H1 (cell line): ENCODE measurements at regions not wholly inside any gene's neighbourhood (a gene's known extent, or its start where the extent isn't known, plus 50 kb on each side); places are given as distances from the start of the nearest gene placed in this dataset.

Experiments
- CTCF ChIA-PET: fragments of 300-600 bp; sonication (Branson Sonifier 250); formaldehyde crosslinking; loops from one replicate; lab custom pipeline; 2021; ENCODE audit not compliant: partially characterized antibody; lab: Charles Lee
- POLR2A ChIA-PET: fragments of 300-600 bp; sonication (Branson Sonifier 250); formaldehyde crosslinking; loops from one replicate; lab custom pipeline; 2021; ENCODE audit warnings: inconsistent platforms; ENCODE audit not compliant: partially characterized antibody; lab: Charles Lee
- DNase-seq, 2 experiments: peaks; one replicate each; pipeline versions ENCODE4 v3.0.0 to v3.0.0-alpha.2; 2010 to 2022; ENCODE audit warnings: low spot score in 2 of 2, low read depth in 1 of 2, mixed read lengths in 1 of 2
- FAIRE-seq: peaks from 2 replicates; lab custom pipeline; 2011; peaks lifted over from hg19 to GRCh38; lab: Jason Lieb, UNC
- H2AFZ ChIP-seq: 2 replicates; pipeline ENCODE4 v1.8.1; 2012; ENCODE audit warnings: low read length, inconsistent platforms
- H2AK5ac ChIP-seq: 2 replicates; pipeline ENCODE4 v1.6.1; 2013; ENCODE audit warnings: low read depth, low read length
- H2BK120ac ChIP-seq: replicated peaks from 2 replicates; pipeline ENCODE3; 2013; ENCODE audit warnings: low read depth, low read length, inconsistent platforms
- H2BK12ac ChIP-seq: 2 replicates; pipeline ENCODE4 v1.6.1; 2013; ENCODE audit warnings: low read depth, low read length
- H2BK15ac ChIP-seq: 2 replicates; pipeline ENCODE4 v1.6.1; 2013; ENCODE audit warnings: low read length
- H2BK20ac ChIP-seq: 2 replicates; pipeline ENCODE4 v1.6.1; 2013; ENCODE audit warnings: low read length
- H2BK5ac ChIP-seq: 2 replicates; pipeline ENCODE4 v1.6.1; 2013; ENCODE audit warnings: low read depth, low read length
- H3K14ac ChIP-seq: 2 replicates; pipeline ENCODE4 v1.6.1; 2013; ENCODE audit warnings: inconsistent platforms; ENCODE audit not compliant: insufficient read length
- H3K18ac ChIP-seq: 2 replicates; pipeline ENCODE4 v1.6.1; 2013; ENCODE audit warnings: low read length; ENCODE audit errors: extremely low read depth
- H3K23ac ChIP-seq: 2 replicates; pipeline ENCODE4 v1.6.1; 2013; ENCODE audit warnings: inconsistent platforms; ENCODE audit not compliant: insufficient read length
- H3K23me2 ChIP-seq: 2 replicates; pipeline ENCODE4 v1.6.1; 2013; ENCODE audit warnings: low read depth, low read length
- H3K27ac ChIP-seq: 2 replicates; pipeline ENCODE4 v1.6.1; 2011; ENCODE audit warnings: low read depth, low read length, inconsistent platforms
- H3K27me3 ChIP-seq, 4 experiments: replicated peaks in 1 of 4; 1 replicate in 1 of 4; 2 replicates in 3 of 4; pipeline versions ENCODE4 v1.6.1 to v1.8.1; 2011 to 2013; ENCODE audit warnings: low read length in 3 of 4, mild to moderate bottlenecking in 3 of 4, inconsistent platforms in 2 of 4, mixed read lengths in 2 of 4, moderate library complexity in 1 of 4; ENCODE audit not compliant: control insufficient read depth in 3 of 4, insufficient read depth in 3 of 4; ENCODE audit errors: extremely low read depth in 1 of 4
- H3K36me3 ChIP-seq, 4 experiments: 2 replicates each; pipeline versions ENCODE4 v1.6.1 to v1.8.1; 2011 to 2013; ENCODE audit warnings: mild to moderate bottlenecking in 4 of 4, low read length in 3 of 4, moderate library complexity in 2 of 4, control low read depth in 1 of 4, inconsistent platforms in 1 of 4; ENCODE audit not compliant: insufficient read depth in 4 of 4, control insufficient read depth in 2 of 4
- H3K4ac ChIP-seq: replicated peaks from 2 replicates; pipeline ENCODE3; 2013; ENCODE audit warnings: low read length, low read depth, mixed read lengths, inconsistent platforms; ENCODE audit not compliant: insufficient read length
- H3K4me1 ChIP-seq, 4 experiments: replicated peaks in 1 of 4; 1 replicate in 1 of 4; 2 replicates in 3 of 4; pipeline versions ENCODE4 v1.6.1 to v1.8.1; 2011 to 2013; ENCODE audit warnings: low read length in 3 of 4, inconsistent platforms in 2 of 4, mixed read lengths in 1 of 4; ENCODE audit not compliant: insufficient read depth in 4 of 4, control insufficient read depth in 3 of 4
- H3K4me2 ChIP-seq, 2 experiments: 2 replicates each; pipeline versions ENCODE4 v1.6.1 to v1.8.1; 2011 to 2013; ENCODE audit warnings: low read depth in 2 of 2, low read length in 2 of 2, control low read depth in 1 of 2, inconsistent platforms in 1 of 2, mild to moderate bottlenecking in 1 of 2; ENCODE audit not compliant: insufficient read depth in 1 of 2
- H3K4me3 ChIP-seq, 4 experiments: fragments of 200-600, 300-600 bp in 1 of 4; sonication (generic), shearing (Covaris generic), sonication (Bioruptor Twin) in 1 of 4; 2 replicates each; pipeline versions ENCODE4 v1.5.1 to v1.8.1; 2011 to 2016; ENCODE audit warnings: low read length in 4 of 4, low read depth in 3 of 4, control low read depth in 2 of 4, inconsistent platforms in 2 of 4, mild to moderate bottlenecking in 2 of 4, mixed read lengths in 1 of 4, moderate library complexity in 1 of 4; ENCODE audit not compliant: insufficient read depth in 2 of 4; ENCODE audit errors: extremely low read depth in 1 of 4
- H3K56ac ChIP-seq: replicated peaks from 2 replicates; pipeline ENCODE3; 2013; ENCODE audit warnings: low read depth, mild to moderate bottlenecking, mixed read lengths, low read length, inconsistent platforms; ENCODE audit not compliant: insufficient read length
- H3K79me1 ChIP-seq: 2 replicates; pipeline ENCODE4 v1.6.1; 2013; ENCODE audit warnings: low read depth, low read length, control low read depth
- H3K79me2 ChIP-seq, 2 experiments: 2 replicates each; pipeline versions ENCODE4 v1.6.1 to v1.8.1; 2012 to 2013; ENCODE audit warnings: low read length in 2 of 2, mild to moderate bottlenecking in 2 of 2, inconsistent platforms in 1 of 2; ENCODE audit not compliant: insufficient read depth in 2 of 2, control insufficient read depth in 1 of 2
- H3K9ac ChIP-seq, 4 experiments: replicated peaks in 1 of 4; 1 replicate in 1 of 4; 2 replicates in 3 of 4; pipeline versions ENCODE4 v1.6.1 to v1.8.1; 2011 to 2013; ENCODE audit warnings: low read depth in 3 of 4, low read length in 3 of 4, control low read depth in 2 of 4, mild to moderate bottlenecking in 2 of 4, moderate library complexity in 2 of 4, inconsistent platforms in 1 of 4; ENCODE audit errors: extremely low read depth in 1 of 4
- H3K9me3 ChIP-seq, 2 experiments: 2 replicates each; pipeline versions ENCODE4 v1.6.1 to v1.8.1; 2012 to 2013; ENCODE audit warnings: mild to moderate bottlenecking in 2 of 2, moderate library complexity in 2 of 2, control low read depth in 1 of 2, inconsistent platforms in 1 of 2, low read depth in 1 of 2, low read length in 1 of 2, mixed read lengths in 1 of 2; ENCODE audit not compliant: insufficient read depth in 2 of 2
- H4K20me1 ChIP-seq, 2 experiments: replicated peaks in 1 of 2; 2 replicates each; pipeline versions ENCODE3 to v1.8.1; 2011 to 2013; ENCODE audit warnings: inconsistent platforms in 2 of 2, low read length in 2 of 2, mild to moderate bottlenecking in 1 of 2; ENCODE audit not compliant: insufficient read depth in 2 of 2, control insufficient read depth in 1 of 2
- H4K5ac ChIP-seq: 2 replicates; pipeline ENCODE4 v1.6.1; 2013; ENCODE audit warnings: low read length, low read depth, mixed read lengths, inconsistent platforms; ENCODE audit not compliant: insufficient read length
- H4K8ac ChIP-seq: 2 replicates; pipeline ENCODE4 v1.8.0; 2013; ENCODE audit warnings: mild to moderate bottlenecking, moderate library complexity, low read length, inconsistent platforms; ENCODE audit not compliant: insufficient read depth; ENCODE audit errors: extremely low read depth
- H4K91ac ChIP-seq: replicated peaks from 2 replicates; pipeline ENCODE3; 2013; ENCODE audit warnings: low read length, mixed read lengths, inconsistent platforms; ENCODE audit not compliant: insufficient read length
- CREB1 ChIP-seq: IDR thresholded peaks from 2 replicates; pipeline ENCODE4 v1.6.1; 2012; ENCODE audit warnings: inconsistent platforms
- E2F6 ChIP-seq: IDR thresholded peaks from 2 replicates; pipeline ENCODE4 v1.6.1; 2012; ENCODE audit warnings: inconsistent platforms
- HDAC6 ChIP-seq: IDR thresholded peaks from one replicate; pipeline ENCODE4 v1.7.1; 2012; ENCODE audit warnings: low read depth, mild to moderate bottlenecking, inconsistent platforms, low read length, moderate library complexity
- KDM1A ChIP-seq: fragments of 200-600, 300-600 bp; sonication (generic); IDR thresholded peaks from 2 replicates; pipeline ENCODE4 v1.7.1; 2016; ENCODE audit warnings: mild to moderate bottlenecking, low read length, borderline replicate concordance
- KDM4A ChIP-seq: IDR thresholded peaks from one replicate; pipeline ENCODE4 v1.7.1; 2012; ENCODE audit warnings: low read depth, mild to moderate bottlenecking, moderate library complexity, low read length, inconsistent platforms; ENCODE audit not compliant: severe bottlenecking
- SIN3A ChIP-seq, 2 experiments: IDR thresholded peaks in 1 of 2; conservative IDR thresholded peaks in 1 of 2; 2 replicates each; pipeline ENCODE4 v1.6.1; 2011 to 2012; ENCODE audit warnings: low read length in 2 of 2, improper control_type of control experiment in 1 of 2, low read depth in 1 of 2, mild to moderate bottlenecking in 1 of 2
- TEAD4 ChIP-seq: IDR thresholded peaks from 2 replicates; pipeline ENCODE4 v1.6.1; 2012; ENCODE audit warnings: low read depth, low read length, inconsistent platforms, mixed read lengths
- WGBS, 2 experiments: shearing (Covaris generic) in 1 of 2; methylation state at CpG; one replicate each; pipeline versions ENCODE4 v1.1.6 to v1.1.7; 2013 to 2015; ENCODE audit warnings: low lambda C conversion rate in 2 of 2, mixed read lengths in 2 of 2, inconsistent platforms in 1 of 2, low coverage in 1 of 2, missing lambda C conversion rate in 1 of 2; ENCODE audit not compliant: insufficient replicate concordance in 2 of 2, insufficient coverage in 1 of 2, insufficient read length in 1 of 2; ENCODE audit errors: extremely low coverage in 1 of 2, missing lambda C conversion rate in 1 of 2; 5-methylcytosine and 5-hydroxymethylcytosine counted together
- TF ChIP-seq, protein P1 (sequence below), 3 experiments: IDR thresholded peaks; 1 replicate in 2 of 3; 2 replicates in 1 of 3; pipeline versions ENCODE4 v1.5.1 to v1.6.1; 2011; ENCODE audit warnings: low read length in 3 of 3, mild to moderate bottlenecking in 3 of 3, inconsistent platforms in 2 of 3, low read depth in 1 of 3, moderate library complexity in 1 of 3; ENCODE audit not compliant: insufficient read depth in 1 of 3; ENCODE audit errors: control extremely low read depth in 1 of 3

DNA sequence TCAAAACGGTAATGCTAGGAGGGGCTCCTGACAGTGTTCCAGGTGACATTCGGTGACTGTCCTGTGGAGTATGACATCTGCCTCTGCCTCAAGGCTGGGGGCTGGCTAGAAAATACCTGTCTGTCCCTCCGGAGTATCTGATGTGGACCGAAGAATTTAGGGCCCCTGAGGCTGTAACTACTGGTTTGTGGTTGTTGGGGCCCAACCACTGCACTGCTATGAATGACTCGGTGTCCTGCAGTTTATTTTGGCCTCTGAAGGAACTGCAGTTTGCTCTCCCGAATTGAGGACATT, 198.9 kb upstream of the CAND1 start:
- WGBS, 2 experiments, result 56% methylated on average over 5 of the region's 6 CpGs; no CpG with 5 or more reads in 1 of the 2 experiments
- H2BK120ac ChIP-seq, result no peak overlapping the region
- no peak overlapping the region for H3K56ac ChIP-seq
- no peak overlapping the region for H3K14ac ChIP-seq
- no peak overlapping the region for H4K5ac ChIP-seq
- no peaks in the 10 kb centered on the region; a peak in 2 of 7 replicates for H3K27me3 ChIP-seq
- no peak for FAIRE-seq
- DNase-seq, result peak in 1 of 2 experiments; percentile 47
- no peaks in the 10 kb centered on the region for H3K36me3 ChIP-seq
- no peak overlapping the region for H2BK15ac ChIP-seq
- peak overlapping the region; percentile 59 to 86 (median 70); a peak in 7 of 8 replicates for H3K4me3 ChIP-seq
- peaks cover 5% of the 10 kb centered on the region; the same call in 1 of the 2 replicates for H3K79me1 ChIP-seq
- H2AFZ ChIP-seq, result peak overlapping the region; percentile 96
- no peak overlapping the region for H3K27ac ChIP-seq
- H4K91ac ChIP-seq, result no peak overlapping the region
- H2BK5ac ChIP-seq, result no peak overlapping the region
- no peaks in the 10 kb centered on the region for H3K9me3 ChIP-seq
- H3K23ac ChIP-seq, result no peak overlapping the region
- no peak overlapping the region for H2BK12ac ChIP-seq
- H3K4me1 ChIP-seq, result peaks cover 4 to 10% (median 6%) of the 10 kb centered on the region in 4 experiments
- H3K9ac ChIP-seq, result no peak overlapping the region
- H3K4ac ChIP-seq, result no peak overlapping the region
- no peak overlapping the region for H2AK5ac ChIP-seq
- no peak for TF ChIP-seq SIN3A (conservative IDR thresholded peaks at IDR 0.05 in 1 of 2, IDR thresholded peaks at IDR 0.05 in 1 of 2; ENCODE audit: low read depth in 1 of 2, low read length in 2 of 2)
- no peak for TF ChIP-seq KDM1A
- no peak for TF ChIP-seq TEAD4
- TF ChIP-seq KDM4A, result no peak
- no peak for TF ChIP-seq HDAC6
- no peak for TF ChIP-seq CREB1
- TF ChIP-seq E2F6, result no peak
- TF ChIP-seq, protein P1, sequence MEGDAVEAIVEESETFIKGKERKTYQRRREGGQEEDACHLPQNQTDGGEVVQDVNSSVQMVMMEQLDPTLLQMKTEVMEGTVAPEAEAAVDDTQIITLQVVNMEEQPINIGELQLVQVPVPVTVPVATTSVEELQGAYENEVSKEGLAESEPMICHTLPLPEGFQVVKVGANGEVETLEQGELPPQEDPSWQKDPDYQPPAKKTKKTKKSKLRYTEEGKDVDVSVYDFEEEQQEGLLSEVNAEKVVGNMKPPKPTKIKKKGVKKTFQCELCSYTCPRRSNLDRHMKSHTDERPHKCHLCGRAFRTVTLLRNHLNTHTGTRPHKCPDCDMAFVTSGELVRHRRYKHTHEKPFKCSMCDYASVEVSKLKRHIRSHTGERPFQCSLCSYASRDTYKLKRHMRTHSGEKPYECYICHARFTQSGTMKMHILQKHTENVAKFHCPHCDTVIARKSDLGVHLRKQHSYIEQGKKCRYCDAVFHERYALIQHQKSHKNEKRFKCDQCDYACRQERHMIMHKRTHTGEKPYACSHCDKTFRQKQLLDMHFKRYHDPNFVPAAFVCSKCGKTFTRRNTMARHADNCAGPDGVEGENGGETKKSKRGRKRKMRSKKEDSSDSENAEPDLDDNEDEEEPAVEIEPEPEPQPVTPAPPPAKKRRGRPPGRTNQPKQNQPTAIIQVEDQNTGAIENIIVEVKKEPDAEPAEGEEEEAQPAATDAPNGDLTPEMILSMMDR (IDR thresholded peaks at IDR 0.05; ENCODE audit: control extremely low read depth in 1 of 3, insufficient read depth in 1 of 3, low read depth in 1 of 3, low read length in 3 of 3), result no peak
- H3K18ac ChIP-seq, result no peak overlapping the region
- peak overlapping the region; percentile 73 for H3K4me2 ChIP-seq
- H4K20me1 ChIP-seq, result peaks cover 3 to 7% of the 10 kb centered on the region in 2 experiments
- POLR2A ChIA-PET, result interaction anchor here (1.2 to 1.7 kb wide), 4 partner anchors 9 to 199 kb away, joined by 3 to 11 read pairs (median 6); partner anchors contain the start of gene CAND1
- peaks cover 11% of the 10 kb centered on the region for H3K23me2 ChIP-seq
- no peak overlapping the region for H2BK20ac ChIP-seq
- H4K8ac ChIP-seq, result no peak overlapping the region
- CTCF ChIA-PET, result interaction anchor here (2.8 kb wide), 1 partner anchor 45 kb away, joined by 10 read pairs; no protein-coding TSS in a partner anchor
- H3K79me2 ChIP-seq, result peaks cover 0 to 18% of the 10 kb centered on the region in 2 experiments; a peak in 2 of 4 replicates
